IMR-90 (cell line): ENCODE measurements at regions not wholly inside any gene's neighbourhood (a gene's known extent, or its start where the extent isn't known, plus 50 kb on each side); places are given as distances from the start of the nearest gene placed in this dataset.
"Not testable (repeated sequence)": the region's sequence is repeated elsewhere in the genome, so short reads cannot be mapped to it uniquely, and the experiment has no call there.

Source experiments
- ATAC-seq: fragments of 200-7000 bp; cut with Tn5 transposase; 2 replicates; pipeline ENCODE4 v1.9.1; 2020; ENCODE audit warnings: low read depth, mild to moderate bottlenecking, moderate library complexity
- BruUV-seq: library from RNA; stranded (reverse); fragments of 400-500 nt; replicated peaks from 2 replicates; lab custom pipeline; 2021; lab: Mats Ljungman, UMichigan
- CTCF ChIA-PET: fragments of 300-600 bp; formaldehyde crosslinking; extraction: SDS; loops from one replicate; lab custom pipeline; 2021; ENCODE audit warnings: antibody characterized with exemption; lab: Yijun Ruan, JAX
- POLR2A ChIA-PET: fragments of 300-600 bp; sonication (Branson Sonifier 250); formaldehyde crosslinking; loops from one replicate; lab custom pipeline; 2022; ENCODE audit warnings: antibody characterized with exemption; ENCODE audit not compliant: unreplicated experiment; lab: Charles Lee
- DNase-seq: peaks from one replicate; pipeline ENCODE4 v3.0.0; 2013
- H2AFZ ChIP-seq: replicated peaks from 2 replicates; pipeline ENCODE3; 2013; ENCODE audit warnings: low read length, mild to moderate bottlenecking; ENCODE audit not compliant: poor library complexity
- H2AK5ac ChIP-seq: 2 replicates; pipeline ENCODE4 v1.6.1; 2013; ENCODE audit warnings: low read depth, low read length, inconsistent platforms
- H2AK9ac ChIP-seq: replicated peaks from 2 replicates; pipeline ENCODE3; 2013; ENCODE audit warnings: mild to moderate bottlenecking, low read depth, low read length, moderate library complexity; ENCODE audit not compliant: poor library complexity
- H2BK120ac ChIP-seq: 2 replicates; pipeline ENCODE4 v1.6.1; 2013; ENCODE audit warnings: low read depth, low read length, inconsistent platforms
- H2BK15ac ChIP-seq: 3 replicates; pipeline ENCODE4 v1.6.1; 2013; ENCODE audit warnings: low read depth, low read length, inconsistent platforms
- H2BK20ac ChIP-seq: 2 replicates; pipeline ENCODE4 v1.6.1; 2013; ENCODE audit warnings: low read depth, mild to moderate bottlenecking, inconsistent platforms, low read length, moderate library complexity
- H2BK5ac ChIP-seq: 2 replicates; pipeline ENCODE4 v1.6.1; 2013; ENCODE audit warnings: mild to moderate bottlenecking, low read depth, low read length, inconsistent platforms; ENCODE audit not compliant: poor library complexity, severe bottlenecking
- H3K14ac ChIP-seq: replicated peaks from 2 replicates; pipeline ENCODE4 v1.6.1; 2013; ENCODE audit warnings: low read depth, low read length, inconsistent platforms
- H3K18ac ChIP-seq: 2 replicates; pipeline ENCODE4 v1.6.1; 2013; ENCODE audit warnings: low read depth, low read length, control low read depth
- H3K23ac ChIP-seq: 2 replicates; pipeline ENCODE4 v1.6.1; 2013; ENCODE audit warnings: low read depth, low read length, inconsistent platforms
- H3K27ac ChIP-seq: 2 replicates; pipeline ENCODE4 v1.5.1; 2013; ENCODE audit warnings: mild to moderate bottlenecking, control low read depth, low read length; ENCODE audit not compliant: insufficient read depth
- H3K27me3 ChIP-seq: 2 replicates; pipeline ENCODE4 v1.6.1; 2013; ENCODE audit warnings: low read length; ENCODE audit not compliant: control insufficient read depth, insufficient read depth
- H3K36me3 ChIP-seq: 2 replicates; pipeline ENCODE4 v1.6.1; 2013; ENCODE audit warnings: low read length, mixed read lengths; ENCODE audit not compliant: control insufficient read depth, insufficient read depth
- H3K4ac ChIP-seq: 2 replicates; pipeline ENCODE4 v1.6.1; 2013; ENCODE audit warnings: low read depth, low read length, inconsistent platforms
- H3K4me1 ChIP-seq: 2 replicates; pipeline ENCODE4 v1.6.1; 2013; ENCODE audit warnings: low read length, mixed read lengths; ENCODE audit not compliant: control insufficient read depth, insufficient read depth
- H3K4me2 ChIP-seq: 2 replicates; pipeline ENCODE4 v1.6.1; 2013; ENCODE audit warnings: low read depth, mild to moderate bottlenecking, control low read depth, low read length, moderate library complexity
- H3K4me3 ChIP-seq: 2 replicates; pipeline ENCODE4 v1.5.1; 2013; ENCODE audit warnings: low read depth, mild to moderate bottlenecking, control low read depth, low read length, moderate library complexity; ENCODE audit not compliant: insufficient read depth
- H3K56ac ChIP-seq: 2 replicates; pipeline ENCODE4 v1.6.1; 2013; ENCODE audit warnings: low read length, inconsistent platforms; ENCODE audit not compliant: insufficient read depth; ENCODE audit errors: extremely low read depth
- H3K79me1 ChIP-seq, 2 experiments: 2 replicates each; pipeline ENCODE4 v1.6.1; 2013; ENCODE audit warnings: low read length in 2 of 2, inconsistent platforms in 1 of 2, low read depth in 1 of 2
- H3K9ac ChIP-seq: 2 replicates; pipeline ENCODE4 v1.6.1; 2013; ENCODE audit warnings: low read depth, low read length, control low read depth
- H3K9me1 ChIP-seq: 2 replicates; pipeline ENCODE4 v1.6.1; 2013; ENCODE audit warnings: low read length, inconsistent platforms; ENCODE audit not compliant: insufficient read depth
- H3K9me3 ChIP-seq: 2 replicates; pipeline ENCODE4 v1.6.1; 2013; ENCODE audit warnings: low read length; ENCODE audit not compliant: control insufficient read depth, insufficient read depth
- H4K20me1 ChIP-seq: 2 replicates; pipeline ENCODE4 v1.6.1; 2013; ENCODE audit warnings: low read length, inconsistent platforms; ENCODE audit not compliant: insufficient read depth
- H4K5ac ChIP-seq: 2 replicates; pipeline ENCODE4 v1.6.1; 2013; ENCODE audit warnings: mild to moderate bottlenecking, low read depth, low read length, control low read depth
- H4K8ac ChIP-seq, 2 experiments: 2 replicates each; pipeline ENCODE4 v1.6.1; 2013; ENCODE audit warnings: low read depth in 2 of 2, low read length in 2 of 2, control low read depth in 1 of 2, inconsistent platforms in 1 of 2
- H4K91ac ChIP-seq: 2 replicates; pipeline ENCODE4 v1.6.1; 2013; ENCODE audit warnings: low read depth, low read length, inconsistent platforms; ENCODE audit not compliant: insufficient read depth
- CEBPB ChIP-seq: IDR thresholded peaks from 2 replicates; pipeline ENCODE4 v1.6.1; 2012; ENCODE audit warnings: low read depth, low read length, improper control_type of control experiment
- ELK1 ChIP-seq: fragments of 150-350 bp; IDR thresholded peaks from 2 replicates; pipeline ENCODE4 v1.6.1; 2016; ENCODE audit warnings: low read depth, mild to moderate bottlenecking, low read length, moderate library complexity, borderline replicate concordance
- RCOR1 ChIP-seq: IDR thresholded peaks from 2 replicates; pipeline ENCODE4 v1.6.1; 2012; ENCODE audit warnings: mild to moderate bottlenecking, low read length, improper control_type of control experiment; ENCODE audit not compliant: insufficient replicate concordance
- WGBS, 2 experiments: methylation state at CpG; one replicate each; pipeline versions ENCODE4 v1.1.5 to v1.1.7; 2013; ENCODE audit warnings: missing lambda C conversion rate in 2 of 2; ENCODE audit not compliant: insufficient read length in 1 of 2; ENCODE audit errors: extremely low coverage in 2 of 2; 5-methylcytosine and 5-hydroxymethylcytosine counted together
- dilution Hi-C: fragments of 300-500 bp; cut with HindIII; formaldehyde crosslinking; loops from one replicate; pipeline ENCODE4 v1.14.3; 2018; ENCODE audit warnings: low sequenced_read_pairs; ENCODE audit not compliant: unreplicated experiment
- in situ Hi-C: fragments of 300-500 bp; cut with MboI; formaldehyde crosslinking; loops from 3 replicates; pipeline ENCODE4 v1.14.3; 2019; ENCODE audit warnings: low sequenced_read_pairs, inconsistent platforms, mixed read lengths
- intact Hi-C: fragments of 100-400 bp; cut with micrococcal nuclease; formaldehyde crosslinking; loops from 2 replicates; pipeline ENCODE4 v1.10.0; 2022

- H2BK120ac ChIP-seq, result no peak overlapping the region
- no peak overlapping the region for H3K23ac ChIP-seq
- dilution Hi-C loops, result no loop called here
- BruUV-seq, result no TSS peak
- H4K20me1 ChIP-seq, result no peaks in the 10 kb centered on the region
- H3K9ac ChIP-seq, result no peak overlapping the region
- H3K18ac ChIP-seq, result no peak overlapping the region
- H3K4ac ChIP-seq, result no peak overlapping the region
- no peak overlapping the region for H2BK20ac ChIP-seq
- H3K9me3 ChIP-seq, result peaks cover 11% of the 10 kb centered on the region
- TF ChIP-seq CEBPB (no peak), ELK1 (no peak), RCOR1 (no peak)
- ChIA-PET POLR2A (no interaction called here), CTCF (no interaction called here)
- no peaks in the 10 kb centered on the region for H3K9me1 ChIP-seq
- DNase-seq, result no peak
- ATAC-seq, result no peak
- no peak overlapping the region for H4K5ac ChIP-seq
- no peak overlapping the region for H2BK15ac ChIP-seq
- H3K79me1 ChIP-seq, result no peaks in the 10 kb centered on the region
- H3K14ac ChIP-seq, result no peak overlapping the region
- in situ Hi-C loops, result no loop called here
- WGBS, 2 experiments, result 38% methylated on average over 4 of the region's 16 CpGs; no CpG with 5 or more reads in 1 of the 2 experiments
- H2AK9ac ChIP-seq, result no peak overlapping the region
- no peaks in the 10 kb centered on the region for H3K4me1 ChIP-seq
- no peak overlapping the region for H2BK5ac ChIP-seq
- no peaks in the 10 kb centered on the region for H3K36me3 ChIP-seq
- no peak overlapping the region for H3K4me2 ChIP-seq
- intact Hi-C loops, result no loop called here
- no peaks in the 10 kb centered on the region for H3K27me3 ChIP-seq
- H3K27ac ChIP-seq, result no peak overlapping the region
- H4K8ac ChIP-seq, result no peak overlapping the region
- H3K56ac ChIP-seq, result no peak overlapping the region
- no peak overlapping the region for H3K4me3 ChIP-seq
- H2AFZ ChIP-seq, result no peak overlapping the region
- no peak overlapping the region for H2AK5ac ChIP-seq
- no peak overlapping the region for H4K91ac ChIP-seq
Measured at GRCh38 chr10:56095506-56096225, 265.4 kb downstream of the ZWINT start.

DNA sequence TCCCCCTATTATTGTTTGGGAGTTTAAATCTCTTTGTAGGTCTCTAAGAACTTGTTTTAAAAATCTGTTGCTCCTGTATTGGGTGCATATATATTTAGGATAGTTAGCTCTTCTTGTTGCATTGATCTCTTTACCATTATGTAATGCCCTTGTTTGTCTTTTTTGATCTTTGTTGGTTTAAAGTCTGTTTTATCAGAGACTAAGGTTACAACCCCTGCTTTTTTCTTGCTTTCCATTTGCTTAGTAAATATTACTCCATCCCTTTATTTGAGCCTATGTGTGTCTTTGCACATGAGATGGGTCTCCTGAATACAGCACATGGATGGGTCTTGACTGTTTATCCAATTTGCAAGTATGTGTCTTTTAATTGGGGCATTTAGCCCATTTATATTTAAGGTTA lies 267.4 kb downstream of the ZWINT start:
- BruUV-seq, H3K23ac ChIP-seq, H4K91ac ChIP-seq, H3K27me3 ChIP-seq, H3K4ac ChIP-seq, H2BK15ac ChIP-seq, intact Hi-C loops, H3K18ac ChIP-seq, H3K56ac ChIP-seq, CTCF ChIA-PET, dilution Hi-C loops, H4K8ac ChIP-seq, H4K5ac ChIP-seq, H3K4me2 ChIP-seq, H2BK20ac ChIP-seq, H2BK5ac ChIP-seq, POLR2A ChIA-PET, in situ Hi-C loops, DNase-seq, H4K20me1 ChIP-seq, H2AK5ac ChIP-seq, H3K27ac ChIP-seq, H3K14ac ChIP-seq, H3K4me1 ChIP-seq, H2BK120ac ChIP-seq, H3K9me1 ChIP-seq, H3K36me3 ChIP-seq, H2AFZ ChIP-seq, H3K79me1 ChIP-seq, H3K4me3 ChIP-seq, H3K9ac ChIP-seq, ATAC-seq, H2AK9ac ChIP-seq: not testable (repeated sequence)
- H3K9me3 ChIP-seq, result peaks cover 10% of the 10 kb centered on the region
